ENCODE measurements at regions not wholly inside any gene's neighbourhood (a gene's known extent, or its start where the extent isn't known, plus 50 kb on each side); places are given as distances from the start of the nearest gene placed in this dataset.

GRCh38 chr14:55948399-55948798 is 169.8 kb upstream of the PELI2 start:
- no peak for TF ChIP-seq CTCF (IDR thresholded peaks at IDR 0.05)
- no peak for TF ChIP-seq POLR2A (IDR thresholded peaks at IDR 0.05)

All from uterus (tissue), 2 donors.